GM12865 (cell line): ENCODE measurements at regions not wholly inside any gene's neighbourhood (a gene's known extent, or its start where the extent isn't known, plus 50 kb on each side); places are given as distances from the start of the nearest gene placed in this dataset.

ENCODE experiments used
- DNase-seq: peaks from one replicate; pipeline ENCODE4 v3.0.0; 2010; ENCODE audit warnings: low read depth
- H3K4me3 ChIP-seq: 2 replicates; pipeline ENCODE4 v1.5.1; 2011; ENCODE audit warnings: mild to moderate bottlenecking, low read depth, low read length, control low read depth
- TF ChIP-seq, protein P1 (sequence below): IDR thresholded peaks from 2 replicates; pipeline ENCODE4 v1.5.1; 2011; ENCODE audit warnings: low read length, control low read depth, low read depth, inconsistent platforms; ENCODE audit not compliant: insufficient read depth; ENCODE audit errors: missing control alignments

DNA sequence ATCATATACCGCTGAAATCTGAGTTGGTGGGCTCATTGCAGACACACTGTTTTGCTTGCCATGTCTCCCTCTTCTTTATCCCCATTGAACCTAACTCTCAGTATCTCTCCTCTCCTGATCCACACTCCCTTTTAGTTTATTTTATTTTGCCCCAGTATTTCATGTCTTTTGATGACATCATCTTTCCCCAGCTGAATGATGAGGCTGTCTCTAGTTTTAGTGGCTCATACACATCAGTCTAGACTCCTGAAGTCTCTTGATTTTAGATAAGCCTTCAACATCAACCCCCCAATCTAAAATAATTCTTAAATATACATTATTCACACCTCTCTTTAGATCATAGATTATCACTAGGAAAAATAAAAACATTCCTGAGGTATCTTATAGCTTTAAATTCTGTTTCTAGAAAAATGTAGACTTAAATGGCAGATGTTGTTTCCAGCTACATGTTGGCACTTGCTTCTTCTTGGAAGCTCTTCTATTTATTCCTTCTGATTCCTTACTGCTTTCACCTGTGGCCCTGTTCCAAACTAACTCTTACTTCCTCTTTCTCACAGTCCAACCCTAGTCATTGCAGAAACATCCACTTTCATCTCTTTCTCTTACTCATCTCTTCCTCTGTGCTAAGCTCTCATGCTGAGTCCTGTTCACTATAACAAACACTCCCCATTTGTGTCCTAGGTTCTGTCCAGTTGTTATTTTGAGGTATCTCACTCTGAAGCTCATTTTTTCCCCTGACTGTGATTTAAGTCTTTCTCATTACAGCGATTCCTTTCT lies 191.9 kb upstream of the SLC35B3 start:
- TF ChIP-seq, protein P1, sequence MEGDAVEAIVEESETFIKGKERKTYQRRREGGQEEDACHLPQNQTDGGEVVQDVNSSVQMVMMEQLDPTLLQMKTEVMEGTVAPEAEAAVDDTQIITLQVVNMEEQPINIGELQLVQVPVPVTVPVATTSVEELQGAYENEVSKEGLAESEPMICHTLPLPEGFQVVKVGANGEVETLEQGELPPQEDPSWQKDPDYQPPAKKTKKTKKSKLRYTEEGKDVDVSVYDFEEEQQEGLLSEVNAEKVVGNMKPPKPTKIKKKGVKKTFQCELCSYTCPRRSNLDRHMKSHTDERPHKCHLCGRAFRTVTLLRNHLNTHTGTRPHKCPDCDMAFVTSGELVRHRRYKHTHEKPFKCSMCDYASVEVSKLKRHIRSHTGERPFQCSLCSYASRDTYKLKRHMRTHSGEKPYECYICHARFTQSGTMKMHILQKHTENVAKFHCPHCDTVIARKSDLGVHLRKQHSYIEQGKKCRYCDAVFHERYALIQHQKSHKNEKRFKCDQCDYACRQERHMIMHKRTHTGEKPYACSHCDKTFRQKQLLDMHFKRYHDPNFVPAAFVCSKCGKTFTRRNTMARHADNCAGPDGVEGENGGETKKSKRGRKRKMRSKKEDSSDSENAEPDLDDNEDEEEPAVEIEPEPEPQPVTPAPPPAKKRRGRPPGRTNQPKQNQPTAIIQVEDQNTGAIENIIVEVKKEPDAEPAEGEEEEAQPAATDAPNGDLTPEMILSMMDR: no peak
- no peak overlapping the region for H3K4me3 ChIP-seq
- peak; percentile 34 for DNase-seq

GRCh38 chr6:8624665-8625064 lies 189.3 kb upstream of the SLC35B3 start:
- DNase-seq: no peak
- no peak overlapping the region for H3K4me3 ChIP-seq
- TF ChIP-seq, protein P1: no peak

GRCh38 chr6:8623441-8623840 lies 188.1 kb upstream of the SLC35B3 start:
- TF ChIP-seq, protein P1: no peak
- no peak overlapping the region for H3K4me3 ChIP-seq
- no peak for DNase-seq

GRCh38 chr6:8619853-8620252 lies 184.5 kb upstream of the SLC35B3 start:
- peak; percentile 12 for DNase-seq
- TF ChIP-seq, protein P1: no peak
- peak overlapping the region; percentile 43 for H3K4me3 ChIP-seq

DNA sequence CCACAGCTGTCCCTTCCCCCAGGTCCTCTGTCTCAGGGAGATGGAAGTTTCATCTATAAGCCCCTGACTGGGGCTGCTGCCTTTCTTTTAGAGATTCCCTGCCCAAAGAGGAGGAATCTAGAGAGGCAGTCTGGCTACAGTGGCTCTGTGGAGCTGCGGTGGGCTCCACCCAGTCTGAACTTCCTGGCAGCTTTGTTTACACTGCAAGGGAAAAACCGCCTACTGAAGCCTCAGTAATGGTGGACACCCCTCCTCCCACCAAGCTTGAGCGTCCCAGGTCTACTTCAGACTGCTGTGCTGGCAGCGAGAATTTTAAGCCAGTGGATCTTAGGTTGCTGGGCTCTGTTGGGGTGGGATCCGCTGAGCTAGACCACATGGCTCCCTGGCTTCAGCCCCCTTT lies 184.1 kb upstream of the SLC35B3 start:
- peak; percentile 29 for DNase-seq
- peak overlapping the region; percentile 43 for H3K4me3 ChIP-seq

DNA sequence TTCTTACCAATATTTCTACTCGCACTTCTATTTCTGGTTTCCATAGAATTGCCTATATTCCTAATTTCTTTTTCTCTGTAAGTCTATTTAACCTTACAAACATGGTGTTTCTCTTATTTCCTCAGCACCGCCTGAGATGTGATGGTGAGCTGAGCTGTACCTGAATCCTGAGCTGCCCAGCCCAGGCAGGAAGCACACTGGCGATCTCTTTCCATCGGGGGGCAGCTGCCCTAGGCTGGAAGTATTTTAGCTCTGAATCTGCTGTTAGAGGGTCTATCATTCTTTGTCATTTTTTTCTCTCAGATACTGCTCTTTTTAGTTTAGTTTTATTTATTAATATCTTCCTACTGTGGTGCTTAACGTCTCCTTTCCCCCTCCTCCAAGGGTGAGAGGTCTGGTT lies 173.4 kb upstream of the SLC35B3 start:
- no peak overlapping the region for H3K4me3 ChIP-seq
- no peak for DNase-seq
- TF ChIP-seq, protein P1: no peak

DNA sequence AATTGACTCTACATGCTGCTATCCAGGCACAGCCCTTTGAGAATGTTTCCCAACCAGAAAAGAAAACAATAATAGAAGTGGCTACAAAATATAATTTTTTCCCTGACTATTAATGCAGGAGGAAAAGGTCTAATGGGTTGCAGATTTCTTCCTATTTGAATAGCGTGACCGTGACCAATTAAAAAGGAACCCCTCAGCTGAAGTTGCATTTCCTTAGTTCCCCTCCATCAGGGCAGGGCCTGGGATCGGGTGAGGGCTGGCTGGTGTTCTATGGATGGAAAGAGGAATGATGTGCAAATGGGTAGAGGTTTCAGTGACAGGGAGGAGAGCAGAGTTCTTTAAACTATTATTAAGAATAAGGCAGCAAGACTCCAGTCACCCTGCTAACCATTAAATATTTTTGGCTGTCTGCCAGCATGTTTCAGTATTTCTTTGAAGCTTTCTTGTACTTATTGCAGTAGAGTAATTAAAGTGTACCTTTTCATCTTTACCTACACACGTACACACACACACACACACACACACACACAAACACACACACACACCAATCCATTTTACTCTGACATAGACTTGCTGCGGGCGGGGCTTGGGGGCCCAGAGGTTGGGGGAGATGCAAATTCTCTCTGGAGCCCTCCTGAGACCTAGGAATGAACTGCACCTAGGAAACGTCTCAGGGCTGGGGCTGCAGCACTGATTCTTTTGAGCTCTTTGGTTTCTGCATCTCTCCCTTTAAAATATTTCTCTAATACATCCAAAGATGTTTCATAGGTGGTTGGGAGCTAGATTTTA lies 154.8 kb upstream of the SLC35B3 start:
- TF ChIP-seq, protein P1: no peak
- no peak overlapping the region for H3K4me3 ChIP-seq
- no peak for DNase-seq
